LoVo (cell line): ENCODE measurements at regions not wholly inside any gene's neighbourhood (a gene's known extent, or its start where the extent isn't known, plus 50 kb on each side); places are given as distances from the start of the nearest gene placed in this dataset.
A peak's percentile ranks its signal among the peaks of the same experiment; 100 is the strongest.

Source experiments
- DNase-seq: peaks from one replicate; pipeline ENCODE4 v3.0.0-alpha.2; 2016; ENCODE audit warnings: low spot score

DNA sequence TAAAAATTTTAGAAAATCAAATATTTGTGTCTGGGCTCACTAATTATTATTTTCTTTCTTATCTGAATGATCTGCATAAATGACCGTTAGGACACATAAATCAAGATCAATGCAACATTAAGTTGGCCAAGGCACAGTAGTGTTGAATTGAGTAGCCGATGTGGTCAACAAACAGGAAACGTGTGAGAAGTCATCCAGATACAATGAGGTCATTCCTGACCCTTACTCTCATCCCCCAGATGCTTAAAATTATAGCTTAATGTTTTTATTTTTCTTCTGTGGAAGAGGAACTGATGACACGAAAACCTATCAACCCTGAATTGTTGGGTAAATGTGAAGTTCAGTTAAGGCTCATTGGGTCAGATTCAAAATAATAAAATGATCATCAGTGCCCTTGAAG is 222.9 kb downstream of the RFC3 start:
- no peak for DNase-seq

DNA sequence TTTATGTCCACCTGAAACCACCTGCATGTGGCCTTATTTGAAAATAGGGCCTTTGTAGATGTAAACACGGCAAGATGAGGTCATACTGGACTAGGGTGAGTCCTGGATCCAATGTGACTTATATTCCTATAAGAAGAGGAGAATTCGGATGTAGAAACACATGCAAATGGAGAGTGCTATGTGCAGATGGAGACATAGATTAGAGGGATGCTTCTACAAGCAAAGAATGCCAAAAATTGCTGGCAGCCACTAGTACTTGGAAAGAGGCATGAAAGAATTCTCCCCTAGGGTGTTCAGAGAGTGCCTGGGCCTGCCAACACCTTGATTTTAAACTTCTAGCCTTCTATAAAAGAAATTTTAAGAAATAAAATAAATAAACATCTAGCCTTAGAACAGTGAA is 226.1 kb downstream of the RFC3 start:
- no peak for DNase-seq

DNA sequence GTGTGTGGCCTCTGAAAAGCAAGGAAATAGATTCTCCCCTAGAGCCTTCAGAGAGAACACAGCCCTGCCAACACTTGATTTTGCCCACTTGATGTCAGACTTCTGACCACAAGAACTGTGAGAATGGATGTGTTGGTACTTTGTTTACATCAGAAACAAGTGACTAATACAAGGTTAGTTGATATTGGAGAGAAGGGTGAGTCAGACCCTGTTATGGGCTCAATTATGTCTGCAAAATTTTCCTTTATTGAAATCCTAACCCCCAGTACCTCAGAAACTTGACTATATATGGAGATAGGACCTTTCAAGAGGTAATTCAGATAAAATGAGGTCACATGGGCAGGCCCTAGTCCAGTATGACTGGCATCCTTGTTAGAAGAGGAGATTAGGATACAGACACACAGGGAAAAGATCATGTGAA is 226.7 kb downstream of the RFC3 start:
- peak; percentile 35 for DNase-seq

DNA sequence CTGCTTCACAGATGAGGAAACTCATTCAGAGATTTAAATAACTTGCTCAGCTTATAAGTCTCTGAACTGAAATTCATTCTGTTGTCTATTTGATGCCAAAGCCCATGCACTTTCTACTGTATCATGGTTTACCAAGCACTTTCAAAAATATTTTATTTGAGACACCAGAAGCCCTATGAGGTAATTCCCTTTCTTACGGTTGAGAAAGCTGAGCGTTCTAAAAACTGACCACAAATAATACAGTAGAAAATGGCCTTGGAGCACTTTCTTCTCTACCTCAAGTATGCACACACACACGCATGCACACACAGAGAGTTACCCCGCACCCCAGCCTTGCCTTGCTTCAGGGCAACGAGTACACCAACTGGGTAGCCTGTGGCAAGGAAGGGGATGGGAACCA is 228.5 kb downstream of the RFC3 start:
- no peak for DNase-seq

DNA sequence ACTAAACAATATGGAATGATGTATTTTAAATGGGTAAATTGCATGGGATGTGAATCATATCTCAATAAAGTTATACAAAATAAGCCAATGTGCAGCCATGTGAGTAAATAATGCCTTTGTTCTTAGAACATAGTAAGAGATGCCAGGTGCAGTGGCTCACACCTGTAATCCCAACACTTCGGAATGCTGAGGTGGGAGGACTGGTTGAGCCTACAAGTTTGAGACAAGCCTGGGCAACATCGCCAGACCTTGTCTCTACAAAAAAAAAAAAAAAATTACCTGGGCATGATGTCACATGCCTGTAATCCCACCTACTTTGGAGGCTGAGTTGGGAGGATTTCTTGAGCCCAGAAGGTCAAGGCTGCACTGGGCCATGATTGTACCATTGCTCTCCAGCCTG is 230.7 kb downstream of the RFC3 start:
- no peak for DNase-seq

DNA sequence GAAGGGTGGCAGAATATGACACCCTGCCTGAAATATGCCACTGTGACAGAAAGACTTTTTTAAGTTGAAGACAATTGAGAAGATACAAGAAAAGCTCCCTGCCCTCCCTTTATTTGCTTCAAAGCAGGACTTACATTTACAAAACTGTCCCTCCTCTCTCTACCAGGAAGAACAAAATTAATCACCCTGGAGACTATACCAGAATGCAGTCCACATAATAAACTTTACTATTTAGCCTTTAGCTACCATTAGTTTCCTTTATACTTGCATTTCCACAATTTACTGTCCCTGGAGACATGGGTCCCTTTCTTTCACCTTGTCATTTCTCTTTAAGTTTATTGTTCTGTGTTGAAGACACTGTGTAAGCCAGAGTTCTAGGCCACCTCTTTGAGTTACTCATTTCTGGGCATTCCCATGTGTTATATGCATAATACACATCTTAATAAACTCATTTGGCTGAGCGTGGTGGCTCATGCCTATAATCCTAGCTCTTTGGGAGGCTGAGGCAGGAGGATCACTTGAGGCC is 238.8 kb downstream of the RFC3 start:
- no peak for DNase-seq

DNA sequence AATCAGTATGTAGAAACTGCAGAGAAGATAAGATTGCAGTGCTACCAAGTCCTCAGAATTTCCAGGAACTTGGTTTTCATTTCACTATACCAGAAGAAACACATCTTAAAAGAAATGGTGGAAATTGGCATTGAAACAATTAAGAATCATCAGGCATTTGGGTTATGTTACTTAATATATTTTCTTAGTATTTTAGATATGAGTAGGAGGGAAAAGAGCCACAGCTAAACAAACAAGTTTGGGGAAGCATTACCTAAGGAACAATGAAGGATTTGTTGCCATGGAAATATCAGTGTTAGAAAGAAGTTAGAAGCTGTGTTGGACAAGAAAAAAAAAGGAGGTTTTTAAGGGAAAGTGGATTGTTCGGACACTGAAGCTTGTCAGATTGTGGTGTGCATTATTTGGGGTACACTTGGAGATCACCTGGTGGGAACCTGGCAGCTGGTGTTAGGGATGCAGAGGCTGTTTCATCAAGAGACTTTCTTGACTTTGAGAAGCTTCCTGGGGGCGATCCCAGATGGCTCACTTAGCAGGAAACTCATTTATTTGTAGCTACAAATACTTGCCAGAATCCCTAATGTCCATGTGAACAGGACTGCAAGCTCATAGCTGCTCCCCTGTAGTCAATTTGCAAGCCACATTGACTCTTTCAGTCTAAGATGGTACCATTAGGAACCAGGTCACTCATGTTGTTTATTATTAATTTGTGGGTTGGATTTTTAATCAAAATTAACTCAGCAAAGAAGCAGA is 246.7 kb downstream of the RFC3 start:
- no peak for DNase-seq

DNA sequence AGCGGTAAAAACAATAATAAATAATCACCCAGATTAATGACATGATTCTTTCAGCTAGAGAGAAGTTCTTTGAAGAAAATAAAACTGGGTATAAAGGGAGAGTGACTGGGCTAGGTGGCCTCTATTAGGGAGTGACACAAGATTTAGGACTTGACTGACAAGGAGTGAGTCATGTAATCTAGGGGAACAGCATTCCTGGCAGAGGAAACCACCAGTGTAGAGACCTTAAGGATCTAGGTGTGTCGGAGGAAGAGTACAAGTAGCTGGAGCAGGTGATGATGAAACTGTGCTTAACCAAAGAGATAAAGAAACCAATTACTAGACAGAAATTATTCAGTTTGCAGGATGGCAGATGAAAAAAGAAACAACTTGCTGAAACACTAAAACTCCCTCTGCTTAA is 248.0 kb downstream of the RFC3 start:
- peak; percentile 65 for DNase-seq

DNA sequence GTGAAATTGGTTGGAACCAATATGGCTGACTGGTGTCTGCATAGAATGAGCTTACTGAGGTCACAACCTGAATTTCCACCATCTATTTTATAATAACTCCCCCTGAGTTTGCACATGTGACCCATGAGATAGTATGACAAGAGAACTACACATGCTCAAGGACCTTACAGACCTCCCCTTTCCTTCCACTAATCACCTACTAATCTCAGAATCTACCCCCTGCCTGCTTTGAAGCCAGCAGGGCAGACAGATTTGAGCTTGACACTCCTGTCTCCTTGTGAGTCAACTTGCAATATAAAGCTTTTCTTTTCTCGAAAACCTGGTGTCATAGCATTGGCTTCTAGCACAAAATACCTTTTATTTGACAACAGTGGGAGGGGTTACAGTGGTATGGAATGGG is 248.4 kb downstream of the RFC3 start:
- DNase-seq = no peak

DNA sequence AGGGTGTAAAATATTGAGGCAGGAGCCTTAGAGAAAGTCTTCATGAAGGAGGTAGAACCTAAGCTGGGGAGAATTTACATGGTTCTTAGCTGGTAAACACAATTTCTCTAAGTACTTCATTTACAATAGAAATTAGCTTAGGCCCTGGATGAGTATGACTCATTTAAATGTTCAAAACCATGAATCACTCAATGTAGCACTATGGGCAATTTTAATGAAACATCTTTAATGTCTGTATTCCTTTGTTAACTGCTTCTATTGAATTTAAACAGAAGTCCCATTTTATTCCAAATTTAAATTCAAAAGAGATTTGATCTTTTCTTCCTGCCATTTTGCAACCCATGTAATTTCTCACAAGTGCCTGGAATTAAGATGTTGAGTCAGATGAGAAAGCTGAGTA is 252.1 kb downstream of the RFC3 start:
- DNase-seq = no peak

DNA sequence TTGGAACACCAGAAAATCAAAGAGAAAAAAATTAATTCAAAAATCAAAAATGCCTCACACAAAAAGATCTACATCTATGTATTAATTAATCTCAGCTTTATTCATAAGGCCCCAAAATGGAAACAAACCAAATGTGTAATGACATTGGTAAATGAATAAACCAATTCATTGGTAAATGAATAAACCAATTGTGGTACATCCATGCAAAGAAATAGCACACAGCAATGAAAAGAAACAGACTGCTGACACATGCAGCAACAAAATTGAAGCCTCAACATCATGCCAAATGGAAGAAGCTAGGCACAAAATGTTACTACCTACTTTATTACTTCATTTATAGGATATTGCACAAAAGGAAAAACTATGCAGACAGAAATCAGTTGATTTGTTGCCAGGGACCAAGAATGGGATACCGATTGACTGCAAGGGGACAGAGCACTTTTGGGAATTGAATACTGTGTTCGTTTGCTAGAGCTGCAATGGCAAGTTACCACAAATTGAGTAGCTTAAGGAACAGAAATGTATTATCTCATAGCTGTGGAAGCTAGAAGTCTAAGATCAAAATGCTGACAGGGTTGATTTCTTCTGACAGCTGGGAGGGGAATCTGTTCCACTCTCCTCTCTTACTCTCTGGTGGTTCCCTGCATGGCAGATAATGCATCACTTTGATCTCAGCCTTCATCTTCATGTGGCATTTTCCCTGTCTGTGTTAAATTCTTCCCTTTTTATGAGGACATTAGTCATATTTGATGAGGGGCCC is 252.8 kb downstream of the RFC3 start:
- no peak for DNase-seq

DNA sequence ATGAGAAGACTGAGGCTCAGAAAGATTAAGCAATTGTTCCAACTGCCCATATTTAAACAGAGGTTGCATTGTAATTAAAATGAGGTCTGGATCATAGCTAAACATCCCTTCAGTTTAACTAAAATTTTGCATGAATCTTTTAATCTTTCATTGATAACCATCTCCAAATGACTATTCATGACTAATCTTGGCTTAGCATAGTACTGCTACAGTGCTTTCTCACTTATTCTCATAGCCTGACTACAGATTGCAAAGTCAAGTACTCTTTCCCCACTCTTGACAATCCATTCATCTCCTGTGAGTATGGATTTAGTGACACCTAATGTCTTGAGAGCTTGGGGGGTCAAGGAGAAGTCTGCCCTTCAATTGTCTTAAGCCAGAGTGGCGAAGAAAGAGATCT is 258.4 kb downstream of the RFC3 start:
- DNase-seq = no peak

DNA sequence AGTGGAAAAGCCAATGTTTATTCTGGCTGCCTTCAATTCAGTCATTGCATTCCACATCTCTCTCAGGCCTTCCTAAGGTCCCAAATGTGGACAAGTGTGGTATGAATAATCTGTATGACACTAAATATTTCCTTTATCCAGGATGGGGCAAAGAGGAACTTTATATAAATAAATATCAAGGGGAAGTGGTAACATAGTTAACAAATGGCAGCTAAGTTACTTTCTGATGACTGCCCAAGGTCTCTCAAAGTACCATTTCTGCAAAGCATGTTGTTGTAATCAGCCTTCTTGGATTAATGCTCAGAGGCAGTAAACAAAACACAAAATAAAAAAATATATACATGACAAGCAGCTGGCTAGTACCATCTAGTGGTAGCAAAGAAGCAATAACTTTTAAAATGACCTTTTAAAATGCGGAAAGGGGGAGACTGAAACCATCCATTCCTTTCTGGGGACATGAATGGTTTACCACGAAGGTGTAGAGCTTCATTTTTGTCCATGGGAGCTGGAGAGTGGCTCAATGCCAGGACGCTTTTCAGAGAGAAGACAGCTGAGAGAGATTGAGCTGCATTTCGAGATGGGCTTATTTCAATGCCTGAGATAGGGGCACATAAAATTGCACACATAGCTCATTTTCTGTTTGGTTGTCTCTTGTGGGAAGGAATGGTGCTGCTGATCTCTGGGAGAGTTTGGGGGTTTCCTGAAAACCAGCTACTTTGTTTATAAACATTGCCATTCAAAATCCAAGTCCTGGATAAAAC is 259.2 kb downstream of the RFC3 start:
- DNase-seq = peak; percentile 53

DNA sequence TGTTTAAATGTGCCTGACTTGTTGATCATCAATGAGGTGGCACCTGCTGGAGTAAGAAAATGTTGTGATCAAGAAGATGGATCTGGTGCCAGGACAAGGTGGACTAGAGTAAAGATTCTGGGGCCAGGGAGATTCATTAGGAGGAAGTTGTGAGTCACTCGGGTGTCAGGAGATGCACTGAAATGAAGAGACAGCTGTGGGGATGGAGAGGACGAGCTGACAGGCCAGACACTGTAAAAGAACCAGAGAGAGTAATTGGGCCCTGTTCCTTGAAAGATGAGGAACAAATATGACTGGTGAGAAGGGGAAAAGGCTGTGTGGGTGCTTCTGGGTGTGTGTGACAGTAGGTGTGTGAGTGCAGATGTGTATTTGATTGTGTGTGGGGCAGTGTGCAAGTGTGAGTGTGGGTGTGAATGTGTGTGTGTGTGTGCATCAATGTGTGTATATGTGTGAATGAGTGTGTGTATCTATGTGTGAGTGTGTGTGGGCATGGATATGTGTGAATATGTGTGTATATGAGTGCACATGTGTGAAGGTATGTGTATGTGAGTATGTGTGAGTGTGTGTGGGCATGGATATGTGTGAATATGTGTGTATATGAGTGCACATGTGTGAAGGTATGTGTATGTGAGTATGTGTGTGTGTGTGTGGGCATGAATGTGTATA is 260.5 kb downstream of the RFC3 start:
- DNase-seq = no peak

DNA sequence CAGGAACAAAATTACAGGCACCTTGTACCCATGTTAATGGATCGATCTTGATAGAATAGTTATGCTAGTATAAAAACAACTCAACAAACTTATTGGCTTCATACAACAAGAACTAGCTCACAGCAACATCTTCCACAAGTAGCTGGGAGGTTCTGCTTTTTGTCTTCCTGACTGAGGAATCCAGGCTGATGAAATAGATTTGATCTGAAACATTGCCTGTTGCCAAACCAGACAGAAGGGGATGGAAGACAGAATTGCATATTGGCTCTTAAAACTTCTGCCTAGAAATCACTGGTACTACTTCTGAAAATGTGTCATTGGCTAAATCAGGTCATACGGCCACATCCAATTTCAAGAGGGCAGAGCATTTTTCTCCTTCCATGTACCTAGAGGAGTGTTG is 267.3 kb downstream of the RFC3 start:
- DNase-seq = no peak

DNA sequence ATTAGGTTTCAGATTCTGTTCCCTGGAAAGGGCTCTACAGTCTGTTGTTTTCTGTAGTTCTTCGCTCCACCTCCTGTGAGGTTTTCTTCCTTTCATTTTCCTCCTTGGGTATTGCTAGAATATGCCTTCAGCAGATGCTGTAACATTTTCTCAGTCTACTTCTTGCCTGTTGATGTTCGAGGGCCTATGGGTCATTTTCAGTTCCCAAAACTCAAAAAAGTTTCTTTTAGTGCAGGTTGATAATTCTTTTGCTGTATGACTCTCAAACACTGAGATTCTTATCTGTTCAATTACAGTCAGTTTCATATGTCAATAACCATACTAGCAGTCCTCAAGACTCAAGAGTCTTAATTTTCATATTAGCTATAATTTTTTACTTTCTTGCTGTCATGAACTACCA is 268.3 kb downstream of the RFC3 start:
- no peak for DNase-seq

DNA sequence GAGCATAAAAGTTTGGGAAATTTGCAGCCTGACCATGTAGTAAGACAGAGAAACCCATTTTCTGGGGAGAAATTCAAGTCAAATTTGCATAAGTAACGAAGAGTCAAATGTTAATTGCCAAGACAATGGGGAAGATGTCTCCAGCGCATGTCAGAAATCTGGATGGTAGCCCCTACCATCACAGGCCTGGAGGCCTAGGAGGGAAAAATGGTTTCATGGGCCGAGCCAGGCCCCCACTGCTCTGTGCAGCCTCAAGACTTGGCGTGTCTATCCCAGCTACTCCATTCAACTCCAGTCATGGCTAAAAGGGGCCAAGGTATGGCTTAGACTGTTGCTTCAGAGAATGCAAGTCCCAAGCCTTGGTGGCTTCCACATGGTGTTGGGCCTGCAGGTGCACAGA is 269.8 kb downstream of the RFC3 start:
- no peak for DNase-seq

DNA sequence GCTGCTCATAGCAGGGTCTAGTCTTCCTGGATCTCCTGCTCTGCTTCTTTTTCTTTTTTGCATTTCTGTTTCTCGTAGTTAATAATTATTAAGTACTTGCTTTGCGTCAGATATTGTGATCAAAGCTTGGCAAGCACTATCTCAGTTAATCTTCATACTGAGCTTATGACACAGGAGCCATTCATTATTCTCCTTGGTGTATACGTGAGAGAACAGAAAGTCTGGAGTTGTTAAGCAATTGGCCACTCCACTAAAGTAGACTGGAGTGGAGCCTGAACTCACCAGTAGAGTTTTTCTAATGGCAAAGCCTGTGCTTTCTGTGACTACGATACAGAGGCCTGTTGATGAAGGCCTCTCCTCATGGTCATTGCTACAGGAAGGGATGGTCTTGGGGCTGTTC is 285.9 kb downstream of the RFC3 start:
- no peak for DNase-seq

DNA sequence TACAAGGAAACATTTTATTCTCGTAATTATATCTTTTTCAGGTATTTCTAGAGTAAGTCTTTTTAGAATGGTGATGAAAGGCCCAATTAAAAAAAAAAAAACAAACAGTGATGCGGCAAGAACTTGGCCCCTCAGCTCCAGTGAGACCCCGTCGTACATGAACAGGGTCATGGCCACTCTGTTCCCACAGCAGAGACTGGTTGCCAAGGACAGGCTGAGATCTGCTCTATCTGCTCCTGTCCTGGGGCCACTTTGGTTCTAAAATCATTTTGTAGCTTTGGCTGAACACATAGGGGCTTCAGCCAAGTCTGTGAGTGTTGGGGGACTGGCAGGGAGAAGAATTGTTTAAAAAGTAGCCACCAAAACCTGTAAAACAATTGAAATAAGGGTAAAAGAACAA is 286.9 kb downstream of the RFC3 start:
- DNase-seq = no peak

DNA sequence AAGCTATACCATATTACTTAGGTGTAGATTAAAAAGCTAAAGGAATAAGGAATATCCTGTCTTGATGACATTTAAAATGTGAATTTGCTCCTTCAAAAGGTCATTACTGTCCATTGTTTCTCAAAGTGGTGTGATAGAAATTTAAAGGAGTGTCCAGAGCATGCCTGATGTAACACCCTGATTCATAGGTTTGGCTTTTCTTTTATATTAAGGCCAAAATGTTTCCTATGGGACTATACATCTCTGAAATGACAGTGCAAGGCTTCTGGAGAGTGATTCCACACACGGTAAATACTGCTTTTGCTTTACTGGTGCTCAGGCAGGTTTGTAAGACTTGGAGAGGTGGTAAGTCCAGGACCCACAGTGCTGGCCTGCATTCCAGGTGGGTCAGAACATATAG is 289.9 kb downstream of the RFC3 start:
- no peak for DNase-seq

DNA sequence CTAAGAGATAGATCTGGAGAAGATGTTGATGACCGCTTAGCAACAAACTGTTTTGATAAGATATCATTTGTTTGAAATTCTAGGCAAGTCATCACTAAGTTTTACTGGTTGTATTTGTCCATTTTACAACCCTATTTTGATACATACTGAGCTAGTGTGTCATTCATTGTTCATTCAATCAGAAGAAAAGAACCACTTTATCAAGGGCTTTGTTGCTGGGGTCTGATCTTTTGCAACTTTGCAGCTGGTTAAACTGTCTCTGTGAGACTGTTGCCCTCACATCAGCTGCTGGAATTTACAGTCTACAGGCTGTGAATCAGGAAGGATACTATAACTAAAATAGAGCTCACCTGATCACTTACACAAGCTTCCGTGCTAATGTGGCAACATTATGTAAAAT is 290.5 kb downstream of the RFC3 start:
- no peak for DNase-seq

DNA sequence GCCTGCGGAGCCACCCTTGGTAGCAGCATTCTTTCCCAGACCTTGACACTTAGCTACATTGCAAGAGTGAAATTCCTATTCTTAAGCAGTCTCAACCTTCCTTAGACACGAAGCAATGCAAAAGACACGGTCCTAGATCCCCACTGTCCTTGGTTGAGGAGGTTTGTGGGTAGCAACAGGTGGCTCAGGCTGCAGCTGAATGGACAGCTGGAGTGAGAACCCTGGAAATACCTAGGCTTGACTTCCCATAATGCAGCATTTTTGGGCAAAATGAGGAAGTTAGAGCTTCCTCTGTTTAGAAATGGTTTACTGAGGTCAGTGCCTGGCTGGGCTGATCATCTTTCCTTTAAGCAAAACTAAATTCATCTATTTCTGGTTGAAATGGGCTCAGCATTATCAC is 296.6 kb downstream of the RFC3 start:
- DNase-seq = no peak
